Muscle of leg (tissue), 3 donors: ENCODE measurements at regions not wholly inside any gene's neighbourhood (a gene's known extent, or its start where the extent isn't known, plus 50 kb on each side); places are given as distances from the start of the nearest gene placed in this dataset.

ENCODE experiments used
- DNase-seq: peaks from one replicate; pipeline ENCODE4 v3.0.0; 2013
- H3K27ac ChIP-seq: one replicate; pipeline ENCODE4 v1.5.1; 2013; ENCODE audit warnings: mild to moderate bottlenecking, low read length, control low read depth
- H3K27me3 ChIP-seq: one replicate; pipeline ENCODE4 v1.6.1; 2013; ENCODE audit warnings: low read length; ENCODE audit not compliant: control insufficient read depth, insufficient read depth
- H3K36me3 ChIP-seq: one replicate; pipeline ENCODE4 v1.6.1; 2013; ENCODE audit warnings: low read length; ENCODE audit not compliant: control insufficient read depth, insufficient read depth
- H3K4me1 ChIP-seq: one replicate; pipeline ENCODE4 v1.6.1; 2013; ENCODE audit warnings: low read length; ENCODE audit not compliant: control insufficient read depth, insufficient read depth
- H3K4me3 ChIP-seq: one replicate; pipeline ENCODE4 v1.5.1; 2013; ENCODE audit warnings: low read length, control low read depth
- H3K9me3 ChIP-seq: replicated peaks from 2 replicates; pipeline ENCODE4 v1.6.1; 2013; ENCODE audit warnings: low read depth, low read length; ENCODE audit not compliant: control insufficient read depth
- WGBS: methylation state at CpG from one replicate; pipeline ENCODE4 v1.1.5; 2013; ENCODE audit warnings: missing lambda C conversion rate; ENCODE audit not compliant: insufficient coverage; 5-methylcytosine and 5-hydroxymethylcytosine counted together

- WGBS: 100% methylated on average over 1 of the region's 1 CpG
- no peak for DNase-seq
- no peak overlapping the region for H3K27ac ChIP-seq
- H3K9me3 ChIP-seq: no peaks in the 10 kb centered on the region
- no peaks in the 10 kb centered on the region for H3K27me3 ChIP-seq
- no peaks in the 10 kb centered on the region for H3K4me1 ChIP-seq
- no peaks in the 10 kb centered on the region for H3K36me3 ChIP-seq
- H3K4me3 ChIP-seq: no peak overlapping the region
These were observed 919.4 kb upstream of the CNTN5 start for GRCh38 chr11:98101329-98101728.

- H3K4me3 ChIP-seq: no peak overlapping the region
- DNase-seq: no peak
- H3K36me3 ChIP-seq: no peaks in the 10 kb centered on the region
- no peak overlapping the region for H3K27ac ChIP-seq
- no peaks in the 10 kb centered on the region for H3K9me3 ChIP-seq
- H3K4me1 ChIP-seq: no peaks in the 10 kb centered on the region
- H3K27me3 ChIP-seq: no peaks in the 10 kb centered on the region
These were observed 916.5 kb upstream of the CNTN5 start for GRCh38 chr11:98104249-98104648.

- no peaks in the 10 kb centered on the region for H3K27me3 ChIP-seq
- whole genome bisulfite sequencing: 50% methylated on average over 1 of the region's 2 CpGs
- no peak overlapping the region for H3K4me3 ChIP-seq
- no peaks in the 10 kb centered on the region for H3K36me3 ChIP-seq
- no peak for DNase-seq
- no peaks in the 10 kb centered on the region for H3K4me1 ChIP-seq
- no peaks in the 10 kb centered on the region for H3K9me3 ChIP-seq
- H3K27ac ChIP-seq: no peak overlapping the region
These were observed 913.0 kb upstream of the CNTN5 start for GRCh38 chr11:98107736-98108135.

- DNase-seq: no peak
- no peaks in the 10 kb centered on the region for H3K36me3 ChIP-seq
- H3K27me3 ChIP-seq: no peaks in the 10 kb centered on the region
- no peaks in the 10 kb centered on the region for H3K9me3 ChIP-seq
- 96% methylated on average over 3 of the region's 5 CpGs for WGBS
- H3K27ac ChIP-seq: no peak overlapping the region
- H3K4me3 ChIP-seq: no peak overlapping the region
- H3K4me1 ChIP-seq: no peaks in the 10 kb centered on the region
These were observed 910.7 kb upstream of the CNTN5 start for GRCh38 chr11:98110030-98110429.

GRCh38 chr11:98115873-98116272 lies 904.9 kb upstream of the CNTN5 start:
- H3K27ac ChIP-seq: no peak overlapping the region
- H3K36me3 ChIP-seq: no peaks in the 10 kb centered on the region
- H3K9me3 ChIP-seq: no peaks in the 10 kb centered on the region
- no peak for DNase-seq
- WGBS: no CpG with 5 or more reads among the region's 1 CpG
- no peak overlapping the region for H3K4me3 ChIP-seq
- H3K27me3 ChIP-seq: no peaks in the 10 kb centered on the region
- no peaks in the 10 kb centered on the region for H3K4me1 ChIP-seq

- no peak for DNase-seq
- no peaks in the 10 kb centered on the region for H3K4me1 ChIP-seq
- H3K9me3 ChIP-seq: no peaks in the 10 kb centered on the region
- no peak overlapping the region for H3K4me3 ChIP-seq
- no peaks in the 10 kb centered on the region for H3K36me3 ChIP-seq
- H3K27ac ChIP-seq: no peak overlapping the region
- H3K27me3 ChIP-seq: no peaks in the 10 kb centered on the region
These were observed 890.6 kb upstream of the CNTN5 start for GRCh38 chr11:98130117-98130625.

GRCh38 chr11:98136357-98136756 lies 884.4 kb upstream of the CNTN5 start:
- H3K4me3 ChIP-seq: no peak overlapping the region
- no peaks in the 10 kb centered on the region for H3K27me3 ChIP-seq

GRCh38 chr11:98137437-98137836 lies 883.3 kb upstream of the CNTN5 start:
- H3K27ac ChIP-seq: no peak overlapping the region
- WGBS: no CpG with 5 or more reads among the region's 3 CpGs
- no peak for DNase-seq

More at GRCh38 chr11:98136357-98136756, 884.4 kb upstream of the CNTN5 start:
- no peak for DNase-seq
- no CpG with 5 or more reads among the region's 1 CpG for WGBS
- no peak overlapping the region for H3K27ac ChIP-seq
- H3K4me1 ChIP-seq: no peaks in the 10 kb centered on the region
- no peaks in the 10 kb centered on the region for H3K36me3 ChIP-seq
- no peaks in the 10 kb centered on the region for H3K9me3 ChIP-seq

GRCh38 chr11:98143661-98144060 lies 877.1 kb upstream of the CNTN5 start:
- no peak for DNase-seq
- Histone ChIP-seq H3K4me1 (no peaks in the 10 kb centered on the region), H3K36me3 (no peaks in the 10 kb centered on the region), H3K27me3 (no peaks in the 10 kb centered on the region), H3K4me3 (no peak overlapping the region), H3K27ac (no peak overlapping the region), H3K9me3 (peaks cover 5% of the 10 kb centered on the region)

More at GRCh38 chr11:98137437-98137836, 883.3 kb upstream of the CNTN5 start:
- Histone ChIP-seq H3K4me1 (no peaks in the 10 kb centered on the region), H3K27me3 (no peaks in the 10 kb centered on the region), H3K9me3 (no peaks in the 10 kb centered on the region), H3K4me3 (no peak overlapping the region), H3K36me3 (no peaks in the 10 kb centered on the region)

- no peak overlapping the region for H3K27ac ChIP-seq
- DNase-seq: no peak
- no peaks in the 10 kb centered on the region for H3K9me3 ChIP-seq
- H3K36me3 ChIP-seq: no peaks in the 10 kb centered on the region
- no peaks in the 10 kb centered on the region for H3K27me3 ChIP-seq
- 92% methylated on average over 2 of the region's 2 CpGs for WGBS
- no peak overlapping the region for H3K4me3 ChIP-seq
- no peaks in the 10 kb centered on the region for H3K4me1 ChIP-seq
These were observed 867.0 kb upstream of the CNTN5 start for GRCh38 chr11:98153752-98154151.

- H3K9me3 ChIP-seq: no peaks in the 10 kb centered on the region
- H3K27me3 ChIP-seq: no peaks in the 10 kb centered on the region
- peak; percentile 25 for DNase-seq
- 67% methylated on average over 2 of the region's 3 CpGs for WGBS
- H3K27ac ChIP-seq: no peak overlapping the region
- H3K4me3 ChIP-seq: no peak overlapping the region
- H3K4me1 ChIP-seq: no peaks in the 10 kb centered on the region
- no peaks in the 10 kb centered on the region for H3K36me3 ChIP-seq
These were observed 865.1 kb upstream of the CNTN5 start for GRCh38 chr11:98155696-98156095.
